Mucosa of descending colon (tissue), 3 donors: ENCODE measurements at regions not wholly inside any gene's neighbourhood (a gene's known extent, or its start where the extent isn't known, plus 50 kb on each side); places are given as distances from the start of the nearest gene placed in this dataset.

Experiments
- ATAC-seq: fragments of 200-7000 bp; cut with Tn5 transposase; one replicate; pipeline ENCODE4 v1.9.1; 2020; ENCODE audit warnings: mild to moderate bottlenecking, moderate library complexity
- DNase-seq, 3 donors: peaks; one replicate each; pipeline ENCODE4 v3.0.0-alpha.2; 2020
- H3K36me3 ChIP-seq: fragments of 200-600 bp; one replicate; pipeline ENCODE4 v1.8.0; 2021; ENCODE audit warnings: low read depth, mild to moderate bottlenecking
- H3K4me1 ChIP-seq: fragments of 200-600 bp; one replicate; pipeline ENCODE4 v1.8.0; 2021; ENCODE audit warnings: low read depth, mild to moderate bottlenecking
- H3K4me3 ChIP-seq: fragments of 200-600 bp; one replicate; pipeline ENCODE4 v1.8.0; 2021; ENCODE audit warnings: mild to moderate bottlenecking
- H3K9me3 ChIP-seq: fragments of 200-600 bp; one replicate; pipeline ENCODE4 v1.8.0; 2021; ENCODE audit warnings: mild to moderate bottlenecking
- intact Hi-C, 2 donors: fragments of 100-400 bp; cut with DNase I in 1 of 2; cut with micrococcal nuclease in 1 of 2; formaldehyde crosslinking; loops; one replicate each; pipeline versions ENCODE4 v1.11.0 to v1.11.1; 2022; cut with DNase I, micrococcal nuclease
- TF ChIP-seq, protein P1 (sequence below): fragments of 200-600 bp; IDR thresholded peaks from one replicate; pipeline ENCODE4 v1.8.0; 2022; ENCODE audit warnings: antibody characterized with exemption, mild to moderate bottlenecking
- donor health status: DM: no; HTN: no; CAD: no; lungs with moderate emphysema.
- donor health status: DM: no; HTN: no; CAD: no.
- donor health status: DM: no; HTN: yes; CAD: no.

DNA sequence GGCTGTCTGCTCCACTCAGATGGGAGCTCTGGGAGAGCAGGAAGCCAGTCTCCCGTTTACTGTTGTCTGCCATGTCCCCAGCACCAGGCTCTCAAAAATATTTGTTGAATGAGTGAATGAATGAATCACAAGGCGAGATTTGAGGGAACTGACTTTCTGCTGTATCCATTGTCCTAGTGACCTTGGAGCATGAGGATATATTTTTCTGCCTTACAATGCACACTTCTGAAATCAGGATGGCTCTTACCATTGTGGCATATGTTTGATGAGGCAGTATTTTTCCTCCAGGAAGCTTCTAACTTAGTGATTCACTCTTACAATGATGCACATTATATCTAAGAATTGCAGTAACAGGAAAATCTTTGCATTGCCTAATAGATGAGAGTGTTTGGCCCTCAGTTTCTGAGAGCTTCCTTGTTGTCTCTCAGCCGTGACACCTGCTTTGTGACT lies 136.4 kb downstream of the RPS24 start:
- intact Hi-C loops: no loop called here
- Histone ChIP-seq H3K9me3 (no peaks in the 10 kb centered on the region), H3K4me3 (no peak overlapping the region), H3K36me3 (no peaks in the 10 kb centered on the region), H3K4me1 (no peaks in the 10 kb centered on the region)
- ATAC-seq (no peak), DNase-seq (no peak)
- TF ChIP-seq, protein P1, sequence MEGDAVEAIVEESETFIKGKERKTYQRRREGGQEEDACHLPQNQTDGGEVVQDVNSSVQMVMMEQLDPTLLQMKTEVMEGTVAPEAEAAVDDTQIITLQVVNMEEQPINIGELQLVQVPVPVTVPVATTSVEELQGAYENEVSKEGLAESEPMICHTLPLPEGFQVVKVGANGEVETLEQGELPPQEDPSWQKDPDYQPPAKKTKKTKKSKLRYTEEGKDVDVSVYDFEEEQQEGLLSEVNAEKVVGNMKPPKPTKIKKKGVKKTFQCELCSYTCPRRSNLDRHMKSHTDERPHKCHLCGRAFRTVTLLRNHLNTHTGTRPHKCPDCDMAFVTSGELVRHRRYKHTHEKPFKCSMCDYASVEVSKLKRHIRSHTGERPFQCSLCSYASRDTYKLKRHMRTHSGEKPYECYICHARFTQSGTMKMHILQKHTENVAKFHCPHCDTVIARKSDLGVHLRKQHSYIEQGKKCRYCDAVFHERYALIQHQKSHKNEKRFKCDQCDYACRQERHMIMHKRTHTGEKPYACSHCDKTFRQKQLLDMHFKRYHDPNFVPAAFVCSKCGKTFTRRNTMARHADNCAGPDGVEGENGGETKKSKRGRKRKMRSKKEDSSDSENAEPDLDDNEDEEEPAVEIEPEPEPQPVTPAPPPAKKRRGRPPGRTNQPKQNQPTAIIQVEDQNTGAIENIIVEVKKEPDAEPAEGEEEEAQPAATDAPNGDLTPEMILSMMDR: no peak

- ATAC-seq (no peak), DNase-seq (no peak)
- TF ChIP-seq, protein P1: no peak
- Histone ChIP-seq H3K4me3 (no peak overlapping the region), H3K9me3 (no peaks in the 10 kb centered on the region), H3K4me1 (no peaks in the 10 kb centered on the region), H3K36me3 (no peaks in the 10 kb centered on the region)
- intact Hi-C loops: no loop called here
Observed at GRCh38 chr10:78171633-78172400, 138.2 kb downstream of the RPS24 start.

GRCh38 chr10:78173360-78174015 lies 139.8 kb downstream of the RPS24 start:
- H3K36me3 ChIP-seq: no peaks in the 10 kb centered on the region
- DNase-seq (no peak), ATAC-seq (no peak)
- intact Hi-C loops: no loop called here
- H3K4me3 ChIP-seq: no peak overlapping the region
- TF ChIP-seq, protein P1: no peak
- no peaks in the 10 kb centered on the region for H3K4me1 ChIP-seq
- H3K9me3 ChIP-seq: no peaks in the 10 kb centered on the region

DNA sequence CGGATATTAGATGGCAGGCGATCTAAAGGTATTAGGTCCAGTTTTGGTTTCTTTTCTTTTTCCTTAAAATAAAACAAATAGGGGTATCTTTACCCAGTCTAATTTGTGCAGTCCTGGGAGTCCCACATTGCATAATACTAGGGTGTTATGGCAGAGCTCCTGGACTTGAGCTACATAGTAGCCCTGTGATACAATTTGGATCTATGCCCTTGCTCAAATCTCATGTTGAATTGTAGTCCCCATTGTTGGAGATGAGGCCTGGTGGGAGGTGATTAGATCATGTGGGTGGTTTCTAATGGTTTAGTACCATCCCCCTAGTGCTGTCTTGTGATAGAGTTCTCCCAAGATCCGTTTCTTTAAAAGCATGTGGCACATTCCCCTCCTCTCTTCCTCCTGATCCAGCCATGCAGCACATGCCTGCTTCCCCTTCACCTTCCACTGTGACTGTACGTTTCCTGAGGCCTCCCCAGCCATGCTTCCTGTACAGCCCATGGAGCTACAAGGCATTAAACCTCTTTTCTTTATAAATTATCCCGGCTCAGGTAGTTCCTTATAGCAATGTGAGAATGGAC lies 141.9 kb downstream of the RPS24 start:
- intact Hi-C loops: no loop called here
- Histone ChIP-seq H3K4me3 (no peak overlapping the region), H3K4me1 (no peaks in the 10 kb centered on the region), H3K9me3 (no peaks in the 10 kb centered on the region), H3K36me3 (no peaks in the 10 kb centered on the region)
- no peak for DNase-seq
- TF ChIP-seq, protein P1: no peak
- no peak for ATAC-seq

DNA sequence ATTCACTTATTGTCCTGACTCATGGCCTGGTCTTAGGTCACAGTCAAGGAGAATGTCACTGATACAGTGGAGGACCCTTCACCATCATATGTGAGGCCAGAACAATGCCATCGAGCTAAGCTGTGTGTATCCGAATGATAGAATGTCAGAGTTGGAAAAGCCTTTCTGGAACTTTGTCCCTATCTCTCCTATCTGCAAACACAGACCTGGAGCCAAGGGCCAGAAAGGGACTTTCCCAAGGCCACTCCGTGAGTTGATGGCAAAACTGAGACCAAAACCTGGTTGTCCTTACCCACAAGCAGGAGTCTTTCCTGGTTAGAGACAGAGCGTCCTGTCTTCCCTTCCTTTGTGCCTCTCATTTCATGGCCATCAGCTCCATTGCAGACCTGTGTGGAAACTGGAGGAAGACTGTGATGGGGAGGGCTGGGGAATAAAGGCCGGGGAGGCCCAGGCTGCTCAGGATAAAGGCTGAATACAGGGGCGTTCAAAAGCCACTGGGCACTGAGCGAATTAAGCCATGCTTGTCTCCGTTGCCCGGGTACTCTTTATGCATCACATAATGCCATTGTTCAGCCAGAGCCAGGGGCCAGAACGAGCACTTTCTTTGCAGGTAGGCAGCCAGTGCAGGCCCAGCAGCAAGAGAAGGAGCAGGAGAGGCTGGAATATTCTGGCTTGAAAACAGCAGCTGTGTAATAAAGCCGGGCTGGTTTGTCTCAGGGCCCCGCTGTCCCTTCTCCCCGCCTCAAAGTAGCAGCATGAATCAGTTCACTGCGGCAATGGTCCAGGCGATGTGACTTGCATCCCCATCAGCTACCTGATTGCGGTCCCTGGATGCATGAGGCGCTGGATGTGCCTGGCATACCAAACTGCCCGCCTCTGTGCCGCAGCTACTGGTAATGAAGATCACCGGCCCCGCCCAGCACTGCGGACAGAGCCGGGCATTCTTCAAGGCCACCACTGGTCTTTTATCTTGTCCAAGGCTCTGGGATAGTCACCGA lies 143.0 kb downstream of the RPS24 start:
- no peak for ATAC-seq
- TF ChIP-seq, protein P1: no peak
- Histone ChIP-seq H3K4me1 (no peaks in the 10 kb centered on the region), H3K9me3 (no peaks in the 10 kb centered on the region), H3K36me3 (no peaks in the 10 kb centered on the region), H3K4me3 (no peak overlapping the region)
- intact Hi-C loops: no loop called here
- no peak for DNase-seq
